DMS53 (cell line): ENCODE measurements at regions not wholly inside any gene's neighbourhood (a gene's known extent, or its start where the extent isn't known, plus 50 kb on each side); places are given as distances from the start of the nearest gene placed in this dataset.
"Not testable (repeated sequence)": the region's sequence is repeated elsewhere in the genome, so short reads cannot be mapped to it uniquely, and the experiment has no call there.

Experiments used
- DNase-seq: peaks from one replicate; lab custom pipeline; 2025; lab: John Stamatoyannopoulos, UW

DNA sequence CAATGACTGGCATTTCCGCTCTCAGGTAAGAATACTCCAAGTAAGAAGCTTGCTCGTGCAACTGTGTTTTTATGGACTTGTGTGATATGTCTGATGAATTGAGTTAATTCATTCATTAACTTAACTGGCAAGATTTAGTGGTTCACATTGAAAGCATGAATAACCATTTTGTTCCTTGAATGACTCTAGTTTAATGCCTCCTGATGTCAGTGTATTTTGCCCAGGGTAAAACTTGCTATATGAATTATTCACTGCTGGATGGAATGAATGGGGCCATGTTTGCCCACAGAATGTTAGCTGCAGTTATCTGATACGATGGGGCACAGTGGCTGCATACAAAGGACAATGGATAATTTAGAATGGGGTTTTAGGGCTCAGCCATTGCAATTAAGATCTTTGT lies 124.1 kb downstream of the ZNF365 start:
- DNase-seq: no peak

DNA sequence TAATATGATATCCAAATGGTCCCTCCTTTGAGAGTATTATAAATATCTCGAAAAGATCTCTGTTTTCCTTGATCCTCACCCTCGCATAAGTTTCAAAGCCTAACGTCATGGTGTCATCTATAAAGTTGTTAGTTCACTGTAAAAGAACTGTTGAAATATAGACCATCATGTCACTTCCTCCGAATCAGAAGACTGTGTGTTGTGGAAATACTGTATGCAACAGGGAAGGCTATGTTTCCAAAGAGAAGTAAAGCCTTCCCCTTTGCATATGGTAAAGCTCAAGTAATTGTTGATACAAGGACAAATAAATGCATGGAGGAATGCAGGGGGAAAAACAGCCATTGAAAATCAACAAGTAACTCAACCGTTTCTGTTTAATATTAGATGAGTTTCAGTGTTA lies 125.9 kb downstream of the ZNF365 start:
- not testable (repeated sequence) for DNase-seq

DNA sequence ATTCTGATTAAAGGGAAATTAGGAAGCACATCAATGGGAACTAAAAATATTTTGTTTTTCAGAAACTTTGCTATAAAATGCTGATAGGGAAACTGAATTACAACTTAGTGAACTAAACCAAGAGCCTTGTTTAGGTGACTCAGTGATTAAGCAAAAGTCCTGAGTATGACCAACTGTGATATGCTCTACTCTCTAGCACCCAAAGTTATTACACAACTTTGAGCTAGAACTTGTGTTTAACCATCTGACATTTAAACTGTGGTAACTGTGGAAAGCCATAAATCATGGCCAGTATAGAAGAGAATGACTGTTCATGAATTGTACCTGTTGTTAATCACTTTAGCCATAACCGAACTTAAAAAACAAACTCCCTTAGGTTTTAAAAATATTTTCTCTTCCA lies 127.4 kb downstream of the ZNF365 start:
- no peak for DNase-seq

DNA sequence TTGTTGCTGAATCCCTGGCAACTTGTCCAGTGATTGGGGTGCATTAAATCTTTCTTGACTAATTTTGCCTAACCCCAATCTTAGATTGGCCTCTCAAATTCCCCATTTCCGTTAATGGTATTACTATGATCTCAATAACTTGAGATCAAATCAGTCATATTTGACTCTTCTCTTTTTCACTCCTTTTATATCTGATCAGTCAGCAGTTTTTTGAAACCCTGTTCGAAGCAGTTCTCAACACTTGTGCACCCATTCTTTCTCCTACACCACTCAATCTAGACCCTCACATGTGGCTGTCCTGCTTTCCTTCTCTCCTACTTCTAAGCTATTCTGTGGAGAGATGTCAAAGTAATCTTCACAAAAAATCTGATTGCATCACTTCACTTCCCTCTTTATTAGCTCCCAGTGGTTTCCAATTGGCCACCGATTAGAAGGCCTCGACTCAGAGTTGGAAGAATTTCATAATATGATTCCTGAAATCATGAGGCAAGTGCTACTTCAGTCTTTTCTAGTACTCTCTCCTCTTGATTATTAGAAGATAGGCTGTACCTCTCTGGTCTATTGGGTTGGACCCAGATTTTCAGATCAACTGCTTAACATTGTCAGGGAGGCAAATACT lies 128.9 kb downstream of the ZNF365 start:
- no peak for DNase-seq

DNA sequence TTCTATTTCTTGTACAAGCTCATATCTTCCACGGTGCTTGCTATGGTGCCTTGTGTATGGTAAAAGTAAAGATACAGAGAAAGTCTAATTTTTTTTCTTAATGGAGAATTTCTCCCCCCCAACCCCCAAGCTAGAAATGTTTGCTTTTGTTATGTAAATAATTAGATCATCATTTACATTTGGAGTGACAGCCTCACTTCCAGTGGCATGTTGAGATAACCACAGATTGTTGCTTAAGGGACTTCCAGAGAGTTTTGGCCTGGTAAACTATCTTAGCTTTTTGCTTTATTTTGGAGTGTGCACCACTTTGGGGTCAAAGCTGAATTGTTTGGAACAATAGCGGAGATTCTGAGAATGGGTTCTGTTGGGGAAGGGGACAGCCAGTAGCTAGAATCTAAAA lies 129.7 kb downstream of the ZNF365 start:
- DNase-seq: peak; percentile 67

DNA sequence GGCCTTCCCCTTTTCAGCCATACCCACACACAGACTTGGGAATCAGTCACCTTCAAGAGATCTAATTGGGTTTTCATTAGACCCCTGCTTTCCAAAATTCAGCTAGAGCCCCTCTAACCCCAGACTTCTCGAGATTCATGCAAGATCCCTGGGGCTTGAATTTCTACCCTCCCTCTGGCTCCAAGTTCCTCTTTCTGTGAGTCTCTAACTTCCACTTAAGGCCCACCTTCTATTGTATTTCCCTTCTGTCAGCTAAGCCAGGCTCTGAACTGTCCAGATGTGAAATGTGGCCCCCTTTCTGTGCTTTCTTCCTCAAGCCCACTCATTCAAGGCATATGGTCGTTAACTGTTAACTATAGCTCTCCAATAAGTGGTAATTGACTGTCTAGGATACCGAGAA lies 132.2 kb downstream of the ZNF365 start:
- DNase-seq: no peak

DNA sequence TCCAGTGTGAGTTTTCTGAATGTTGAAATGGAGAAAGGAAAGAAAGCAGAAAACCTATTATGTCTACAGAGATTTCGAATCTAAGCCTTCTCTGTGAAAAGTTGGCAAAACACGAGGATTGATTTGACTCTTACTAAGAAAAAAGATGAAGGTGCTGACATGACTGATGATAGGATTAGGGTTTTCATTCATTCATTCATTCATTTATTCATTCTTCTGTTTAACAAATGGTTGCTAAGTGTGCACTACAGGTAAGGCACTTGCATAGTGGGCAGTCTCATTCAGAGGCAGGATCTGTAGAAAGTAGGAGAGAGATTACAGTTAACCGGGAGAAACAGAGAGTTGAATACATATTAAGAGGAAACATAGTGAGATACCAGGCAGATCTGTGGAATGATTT lies 137.1 kb downstream of the ZNF365 start:
- no peak for DNase-seq

DNA sequence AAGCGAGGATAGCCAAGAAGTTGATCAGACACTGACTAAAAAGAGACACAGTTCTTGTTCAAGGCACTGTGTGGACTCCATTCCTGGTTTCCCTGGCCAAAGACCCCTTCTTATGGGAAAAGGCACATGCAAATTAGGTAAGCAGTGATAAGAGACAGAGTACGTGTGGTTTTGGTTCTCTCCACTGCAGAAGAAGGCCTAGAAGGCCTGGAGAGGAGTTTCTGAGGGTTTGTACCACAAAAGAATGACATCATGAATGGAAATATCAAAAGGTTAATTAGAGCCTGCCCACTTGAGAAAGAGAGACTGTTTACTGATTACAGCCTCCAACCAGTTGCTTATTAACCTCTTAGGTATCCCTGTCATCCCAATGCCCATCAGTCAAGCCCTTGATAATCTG lies 137.5 kb downstream of the ZNF365 start:
- peak; percentile 37 for DNase-seq

DNA sequence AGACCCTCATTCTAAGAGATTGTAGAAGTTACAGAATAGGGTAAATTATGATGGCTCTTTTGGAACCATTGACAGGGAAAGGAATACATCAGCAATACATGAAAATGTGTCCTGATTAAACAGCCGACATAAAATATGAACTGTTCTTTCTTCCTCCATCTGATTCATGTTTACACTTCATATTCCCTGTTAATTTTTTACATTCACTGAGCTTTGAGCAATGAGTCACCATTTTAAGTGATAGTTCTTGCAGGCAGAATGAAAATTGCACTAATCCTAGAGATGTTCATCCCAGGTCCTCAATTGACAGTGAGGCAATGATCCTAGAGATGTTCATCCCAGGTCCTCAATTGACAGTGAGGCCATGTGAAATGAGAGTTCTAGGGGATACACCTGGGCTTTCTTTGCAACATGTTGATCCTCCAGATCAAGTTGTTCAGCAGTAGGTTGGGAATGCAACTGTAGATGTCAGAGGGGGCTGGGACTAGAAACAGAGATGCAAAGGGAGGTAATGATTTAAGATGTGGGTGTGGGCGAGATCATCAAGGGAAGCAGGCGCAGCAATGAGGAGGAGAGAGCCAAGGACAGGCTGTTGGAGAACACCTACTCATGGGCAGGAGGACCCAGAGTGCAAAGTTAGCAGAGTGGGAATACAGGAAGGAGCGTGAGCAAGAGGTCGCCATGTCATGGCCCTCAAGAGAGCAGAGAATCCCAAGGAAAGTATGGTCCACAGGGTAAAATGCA lies 138.7 kb downstream of the ZNF365 start:
- DNase-seq: peak; percentile 74

DNA sequence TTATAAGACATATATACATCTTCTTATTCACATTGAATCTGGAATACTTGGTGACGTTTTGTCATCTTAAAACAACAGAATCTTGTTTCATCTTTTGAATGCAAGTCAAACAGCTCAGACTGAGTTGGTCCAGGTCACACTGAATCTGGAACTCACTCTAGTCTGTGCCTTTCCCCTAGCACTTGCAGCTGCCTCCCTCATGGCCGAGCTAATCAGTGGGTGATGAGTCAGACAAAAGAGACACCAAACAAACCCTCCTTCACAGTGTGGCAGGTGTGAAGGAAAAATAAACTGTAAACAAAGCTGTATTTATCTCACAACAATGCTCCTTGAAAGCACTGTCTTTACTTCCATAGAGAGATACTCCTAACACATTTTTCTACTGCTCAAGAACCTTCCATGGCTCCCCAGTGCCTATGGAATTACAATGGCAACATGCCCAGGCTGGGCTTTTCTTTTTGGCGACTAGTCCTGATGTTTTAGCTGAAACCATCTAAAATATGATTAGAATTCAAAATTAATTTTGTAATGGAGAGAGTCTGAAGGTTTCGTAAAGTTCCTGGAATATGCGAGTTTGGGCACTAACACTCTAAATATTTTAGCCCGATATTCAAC lies 140.0 kb downstream of the ZNF365 start:
- DNase-seq: peak; percentile 91

DNA sequence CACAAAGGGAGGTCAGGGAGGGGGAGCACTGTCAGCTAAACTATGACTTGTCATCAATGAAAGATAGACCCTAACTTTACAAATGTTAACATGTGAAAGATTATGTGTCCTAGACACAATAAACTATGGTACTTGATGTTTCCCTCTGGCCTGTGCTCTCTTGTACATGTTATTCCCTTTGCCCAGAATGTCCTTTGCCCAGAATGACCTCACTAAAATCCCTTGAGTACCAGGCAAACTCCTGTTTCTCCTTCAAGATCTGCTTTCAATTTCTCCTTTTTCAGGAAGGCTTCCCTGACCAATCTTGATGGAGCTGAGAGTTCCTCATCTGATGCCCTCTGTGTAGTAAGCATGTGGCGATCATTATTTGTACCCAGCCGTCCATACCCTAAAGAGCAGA lies 143.1 kb downstream of the ZNF365 start:
- no peak for DNase-seq

DNA sequence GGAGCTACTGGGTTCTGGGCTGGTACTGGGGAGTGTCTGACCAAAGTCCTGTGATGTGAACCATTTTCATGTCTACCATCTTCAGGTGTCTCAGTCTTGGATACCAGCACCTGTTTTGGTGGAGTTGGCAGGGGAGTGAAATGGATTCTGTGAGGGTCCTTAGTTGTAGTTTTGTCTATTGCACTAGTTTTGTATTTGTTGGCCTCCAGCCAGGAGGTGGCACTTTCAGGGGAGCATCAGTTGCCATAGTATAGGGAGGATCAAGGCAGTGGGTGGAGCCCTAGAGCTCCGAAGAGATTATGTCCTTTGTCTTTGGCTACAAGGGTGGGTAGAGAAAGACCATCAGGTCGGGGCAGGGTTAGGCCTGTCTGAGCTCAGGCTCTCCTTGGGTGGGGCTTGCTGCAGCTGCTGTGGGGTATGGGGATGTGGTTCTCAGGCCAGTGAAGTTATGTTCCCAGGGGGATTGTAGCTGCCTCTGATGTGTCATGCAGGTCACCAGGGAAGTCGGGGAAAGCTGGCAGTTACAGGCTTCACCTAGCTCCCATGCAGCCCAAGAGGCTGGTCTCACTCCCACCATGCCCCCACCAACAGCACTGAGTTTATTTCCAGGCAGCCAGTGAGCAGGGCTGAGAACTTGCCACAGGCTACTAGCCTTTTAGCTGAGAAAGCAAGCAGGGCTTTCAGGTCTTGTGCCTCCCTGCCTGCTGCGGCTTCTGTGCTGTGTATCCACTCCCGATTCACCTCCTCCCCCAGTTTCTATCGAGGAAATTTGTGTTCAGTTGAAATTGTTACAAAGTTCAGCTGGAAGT lies 153.1 kb downstream of the ZNF365 start:
- DNase-seq: no peak

DNA sequence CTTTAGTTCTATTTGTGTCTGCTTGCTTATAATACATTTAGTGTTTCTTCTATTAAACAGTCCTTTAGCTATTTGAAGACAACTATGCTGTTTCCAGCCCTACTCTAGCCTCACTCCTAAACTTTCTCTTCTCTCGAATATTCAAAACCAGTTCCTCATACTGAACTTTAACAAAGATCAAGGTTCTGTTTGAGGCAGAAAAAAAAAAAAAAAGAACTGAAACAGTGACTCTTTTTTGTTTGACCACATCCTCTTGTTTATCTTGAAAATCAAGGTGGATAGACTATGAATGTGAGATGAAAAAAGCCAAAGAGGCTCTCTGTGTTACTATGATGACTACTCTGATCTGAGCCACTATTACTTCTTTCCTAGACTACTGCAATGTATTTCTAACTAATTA lies 154.3 kb downstream of the ZNF365 start:
- no peak for DNase-seq

DNA sequence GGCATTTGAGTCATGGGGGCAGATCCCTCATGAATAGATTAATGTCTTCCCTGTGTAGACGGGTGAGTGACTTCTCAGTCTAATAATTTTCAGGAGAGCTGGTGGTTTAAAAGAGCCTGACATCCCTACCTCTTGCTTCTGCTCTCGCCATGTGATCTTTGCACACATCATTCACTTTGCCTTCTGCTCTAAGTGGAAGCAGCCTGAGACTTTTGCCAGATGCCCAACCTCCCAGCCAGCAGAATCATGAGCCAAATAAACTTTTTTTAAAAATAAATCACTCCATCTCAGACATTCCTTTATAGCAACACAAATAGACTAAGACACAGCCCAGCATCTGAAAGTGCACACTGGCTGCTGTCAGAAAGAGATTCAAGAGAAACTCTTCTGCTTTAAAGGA lies 155.2 kb downstream of the ZNF365 start:
- no peak for DNase-seq

DNA sequence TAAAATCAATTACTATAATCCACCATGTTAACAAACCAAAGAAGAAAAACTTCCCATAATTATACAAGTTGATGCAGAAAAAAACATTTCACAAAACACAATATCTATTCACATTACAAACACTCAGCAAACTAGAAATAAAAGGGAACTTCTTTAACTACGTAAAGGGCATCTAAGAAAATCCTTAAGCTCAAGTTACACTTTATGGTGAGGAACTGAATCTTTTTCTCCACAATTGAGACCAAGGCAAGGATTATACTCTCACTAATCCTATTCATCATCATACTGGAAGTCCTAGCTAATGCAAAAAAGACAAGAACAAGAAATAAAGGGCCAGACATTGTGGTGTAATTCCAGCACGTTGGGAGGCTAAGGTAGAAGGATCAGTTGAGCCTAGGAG lies 159.9 kb downstream of the ZNF365 start:
- no peak for DNase-seq

DNA sequence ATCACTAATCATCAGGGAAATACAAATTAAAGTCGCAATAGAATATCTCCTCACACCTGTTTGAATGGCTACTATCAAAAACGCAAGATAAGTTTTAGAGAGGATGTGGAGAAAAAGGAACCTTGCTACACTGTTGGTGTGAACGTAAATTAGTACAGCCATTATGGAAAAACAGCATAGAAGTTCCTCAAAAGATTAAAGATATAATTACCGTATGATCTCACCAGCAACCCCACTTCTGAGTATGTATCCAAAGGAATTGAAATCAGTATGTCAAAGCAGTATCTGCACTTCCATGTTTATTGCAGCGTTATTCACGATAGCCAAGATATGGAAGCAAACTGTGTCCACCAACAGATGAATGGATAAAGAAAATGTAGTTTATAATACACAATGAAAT lies 164.4 kb downstream of the ZNF365 start:
- no peak for DNase-seq

DNA sequence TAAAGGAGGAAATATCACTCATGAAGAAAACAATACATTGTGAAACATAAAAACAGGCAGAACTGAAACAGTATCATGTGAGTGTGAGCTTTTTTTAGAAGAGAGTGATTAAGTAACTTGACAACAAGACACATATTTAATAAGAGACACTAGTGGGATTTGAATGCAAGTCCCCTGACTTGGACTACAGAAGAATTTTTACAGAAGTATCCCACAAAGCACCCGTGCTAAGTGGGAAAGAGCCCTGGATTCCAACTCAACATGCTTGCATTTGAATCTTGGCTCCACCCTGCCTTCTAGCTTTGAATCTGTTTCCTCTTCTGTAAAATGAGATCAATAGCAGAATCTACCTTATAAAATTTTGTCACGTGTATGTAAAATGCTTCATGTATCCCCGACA lies 166.2 kb downstream of the ZNF365 start:
- DNase-seq: no peak

DNA sequence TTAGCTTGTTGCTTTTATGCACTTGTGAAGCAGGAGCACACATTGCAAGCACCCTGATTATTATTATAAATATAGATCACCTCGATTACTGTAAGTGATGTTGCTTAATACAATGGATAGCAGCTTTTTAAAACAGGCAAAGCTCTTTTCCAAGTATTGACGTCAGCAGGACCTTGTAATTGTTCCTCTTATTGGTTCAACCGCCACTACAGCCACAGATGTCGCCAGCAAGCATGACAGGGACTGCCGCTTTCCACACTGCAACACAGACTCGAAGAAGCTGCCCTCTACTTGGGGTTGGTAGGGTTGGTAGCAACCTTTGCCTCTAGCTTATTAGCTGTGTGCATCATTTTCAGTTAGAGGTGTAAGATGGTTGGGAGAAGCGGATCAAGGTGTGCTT lies 167.6 kb downstream of the ZNF365 start:
- peak; percentile 68 for DNase-seq

DNA sequence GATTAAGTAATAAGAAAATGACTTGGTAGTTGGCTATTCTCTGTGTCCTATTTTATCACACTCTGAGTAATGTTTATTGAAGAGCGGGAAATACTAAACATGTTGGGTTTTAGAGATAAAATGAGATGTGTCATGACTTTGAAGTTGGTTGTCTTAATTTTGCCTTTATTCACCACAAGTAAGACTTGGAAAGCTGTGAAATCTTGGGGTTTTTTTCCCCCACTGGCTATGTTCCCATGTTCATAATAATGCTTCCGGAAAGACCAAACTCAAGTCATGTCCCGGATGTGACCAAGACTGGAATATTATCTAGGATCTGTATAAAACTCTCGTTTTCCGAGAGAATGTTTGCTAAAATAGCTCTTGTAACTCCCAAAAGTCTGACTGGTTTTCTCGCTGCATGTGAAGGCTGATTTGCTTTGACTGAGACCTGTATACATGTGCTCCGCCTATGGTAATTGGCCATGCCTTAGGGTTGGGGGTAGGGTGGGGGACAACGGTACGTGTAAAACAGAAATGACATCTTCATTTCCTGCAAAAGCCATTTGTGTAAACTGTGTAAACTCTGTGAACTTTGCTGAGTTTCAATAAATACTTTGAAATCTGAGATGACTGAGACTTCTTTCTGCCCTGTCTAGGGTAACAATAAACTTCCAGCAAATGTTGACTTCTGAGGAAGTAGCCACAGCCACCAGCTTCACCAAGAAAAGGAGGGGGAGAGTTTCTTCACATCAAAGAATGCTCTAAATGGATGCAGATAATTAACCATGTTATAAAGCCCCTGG lies 169.6 kb downstream of the ZNF365 start:
- DNase-seq: no peak

DNA sequence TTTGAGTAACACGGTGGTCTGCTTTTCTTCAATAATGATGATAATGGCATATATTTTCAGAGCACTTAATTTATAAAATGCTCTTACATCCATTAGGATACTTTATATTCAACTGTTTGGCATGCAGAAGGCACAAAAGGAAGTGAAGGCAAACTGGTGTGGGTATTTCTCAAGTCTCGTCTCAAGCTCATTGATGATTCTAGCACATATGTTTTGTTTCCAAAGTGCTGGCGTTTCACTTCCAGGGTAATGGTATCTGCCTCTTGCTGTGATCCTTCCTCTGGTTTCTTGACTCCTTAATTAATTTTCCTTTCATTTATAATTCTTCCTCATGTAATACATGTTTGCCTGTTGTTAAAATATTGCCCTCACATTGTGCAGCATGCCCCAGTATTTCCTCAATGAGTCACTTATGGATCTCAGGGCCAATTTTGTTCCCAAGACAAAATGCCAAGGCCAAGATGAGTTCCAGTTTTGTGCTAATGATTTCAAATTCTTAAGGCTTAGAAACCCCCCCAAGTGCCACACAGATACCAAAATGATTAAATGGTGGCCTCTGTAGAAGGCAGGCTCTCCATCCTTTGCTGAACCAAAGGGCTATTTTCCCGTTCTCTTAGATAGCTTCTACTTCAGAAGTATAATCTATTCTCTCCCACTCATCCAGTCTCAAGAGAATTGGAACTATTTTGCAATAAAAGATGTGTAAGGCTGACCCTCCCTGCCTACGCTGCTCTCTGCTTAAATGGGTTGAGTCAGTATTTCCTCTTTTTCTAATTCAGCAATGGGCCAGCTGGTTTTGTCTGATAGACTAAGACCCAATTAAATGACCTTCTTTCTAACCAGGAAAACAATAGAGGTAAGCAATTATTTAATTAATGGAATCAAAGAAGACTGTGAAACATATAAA lies 171.2 kb downstream of the ZNF365 start:
- DNase-seq: no peak

DNA sequence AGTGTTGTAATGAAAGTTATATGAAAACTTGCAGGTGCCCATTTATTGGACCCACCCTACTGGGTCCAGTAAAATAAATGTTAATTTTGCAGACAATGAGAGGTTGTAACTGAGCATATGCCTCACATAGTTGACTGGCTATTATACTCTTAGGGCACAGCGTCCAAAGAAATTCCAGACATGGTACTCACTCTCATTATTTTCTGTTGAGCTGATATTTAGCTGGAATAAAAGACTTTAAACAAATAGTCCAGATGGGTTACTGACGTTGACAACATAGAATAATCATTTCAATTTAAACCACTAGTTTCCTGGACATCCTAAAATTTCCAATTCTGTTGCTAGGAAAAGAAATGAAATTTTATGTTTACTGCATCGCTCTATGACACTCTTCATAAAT lies 174.5 kb downstream of the ZNF365 start:
- no peak for DNase-seq
